Duodenal mucosa (tissue), 2 donors: ENCODE measurements at regions not wholly inside any gene's neighbourhood (a gene's known extent, or its start where the extent isn't known, plus 50 kb on each side); places are given as distances from the start of the nearest gene placed in this dataset.
"Not testable (repeated sequence)": the region's sequence is repeated elsewhere in the genome, so short reads cannot be mapped to it uniquely, and the experiment has no call there.

Experiments
- H3K27ac ChIP-seq: one replicate; pipeline ENCODE4 v1.7.0; 2013; ENCODE audit warnings: low read depth, low read length
- H3K27me3 ChIP-seq, 2 donors: one replicate each; pipeline ENCODE4 v1.7.0; 2013; ENCODE audit warnings: low read length in 2 of 2, control low read depth in 1 of 2; ENCODE audit not compliant: insufficient read depth in 2 of 2, control insufficient read depth in 1 of 2
- H3K36me3 ChIP-seq, 2 donors: one replicate each; pipeline ENCODE4 v1.7.0; 2013; ENCODE audit warnings: low read length in 2 of 2, control low read depth in 1 of 2; ENCODE audit not compliant: insufficient read depth in 2 of 2, control insufficient read depth in 1 of 2
- H3K4me1 ChIP-seq, 2 donors: one replicate each; pipeline ENCODE4 v1.7.0; 2013; ENCODE audit warnings: low read length in 2 of 2, control low read depth in 1 of 2; ENCODE audit not compliant: insufficient read depth in 2 of 2, control insufficient read depth in 1 of 2
- H3K4me3 ChIP-seq, 2 donors: one replicate each; pipeline ENCODE4 v1.7.0; 2013; ENCODE audit warnings: low read length in 2 of 2, low read depth in 1 of 2
- H3K9ac ChIP-seq, 2 donors: one replicate each; pipeline ENCODE4 v1.7.0; 2013; ENCODE audit warnings: low read length in 2 of 2, low read depth in 1 of 2
- H3K9me3 ChIP-seq, 2 donors: one replicate each; pipeline ENCODE4 v1.7.0; 2013; ENCODE audit warnings: low read length in 2 of 2, control low read depth in 1 of 2; ENCODE audit not compliant: control insufficient read depth in 1 of 2

DNA sequence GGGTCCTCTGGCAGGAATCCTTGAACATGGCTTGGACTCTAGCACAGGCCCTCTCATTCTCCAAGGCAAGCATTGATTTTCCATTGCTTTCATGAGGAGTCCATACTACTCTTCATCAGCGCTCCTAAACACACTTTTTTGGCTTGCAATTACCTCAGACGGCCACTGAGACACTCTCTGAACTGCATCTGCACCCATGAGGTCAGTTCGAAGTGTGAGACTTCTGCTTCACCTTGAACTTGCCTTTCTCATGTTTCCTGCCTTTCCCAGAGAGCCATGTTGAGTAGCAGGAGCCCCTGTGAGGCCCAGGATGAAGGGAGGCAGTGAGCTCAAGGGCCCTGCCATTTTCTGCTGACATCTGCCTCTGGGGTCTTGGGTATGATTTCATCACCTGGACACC, 279.2 kb upstream of the ZNF337 start:
- H3K4me3 ChIP-seq, H3K4me1 ChIP-seq, H3K9me3 ChIP-seq, H3K9ac ChIP-seq, H3K27me3 ChIP-seq, H3K27ac ChIP-seq, H3K36me3 ChIP-seq: not testable (repeated sequence)

DNA sequence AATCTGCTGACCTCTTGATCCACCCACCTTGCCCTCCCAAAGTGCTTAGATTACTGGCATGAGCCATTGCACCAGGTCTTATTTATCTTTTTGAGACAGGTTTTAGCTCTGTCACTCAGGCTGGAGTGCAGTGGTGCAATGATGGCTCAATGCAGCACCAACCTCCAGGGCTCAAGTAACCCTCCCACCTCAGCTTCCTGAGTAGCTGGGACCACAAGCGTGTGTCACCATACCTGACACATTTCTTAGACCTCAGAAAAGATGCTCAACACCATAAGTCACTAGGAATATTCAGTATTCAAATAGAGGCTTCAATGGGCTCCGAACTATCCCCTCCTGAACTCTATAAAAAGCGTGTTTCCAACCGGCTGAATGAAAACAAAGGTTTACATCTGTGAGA, 268.6 kb upstream of the ZNF337 start:
- not testable (repeated sequence) for H3K9me3 ChIP-seq, H3K4me1 ChIP-seq, H3K9ac ChIP-seq, H3K27me3 ChIP-seq, H3K36me3 ChIP-seq, H3K27ac ChIP-seq, H3K4me3 ChIP-seq

DNA sequence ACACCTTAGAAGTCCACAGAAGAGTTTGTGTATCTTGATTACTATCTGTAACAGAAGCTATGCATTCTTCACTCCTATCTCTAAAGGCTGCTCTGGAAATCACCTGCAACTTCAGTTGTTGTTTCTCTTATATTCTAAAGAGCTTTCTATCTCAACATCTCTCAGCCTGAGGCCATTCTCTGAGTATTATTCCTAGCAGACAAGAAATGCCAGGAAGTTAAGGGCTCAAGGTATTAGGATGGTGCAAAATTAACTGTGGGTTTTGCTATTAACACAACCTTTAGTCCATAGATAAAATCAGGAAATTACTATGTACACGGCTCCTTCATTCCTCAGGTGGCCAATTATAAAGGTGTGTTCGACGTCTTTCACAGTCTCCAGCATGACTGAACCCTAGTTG, 257.2 kb upstream of the ZNF337 start:
- H3K36me3 ChIP-seq, H3K27me3 ChIP-seq, H3K4me1 ChIP-seq, H3K9me3 ChIP-seq, H3K27ac ChIP-seq, H3K9ac ChIP-seq, H3K4me3 ChIP-seq: not testable (repeated sequence)

DNA sequence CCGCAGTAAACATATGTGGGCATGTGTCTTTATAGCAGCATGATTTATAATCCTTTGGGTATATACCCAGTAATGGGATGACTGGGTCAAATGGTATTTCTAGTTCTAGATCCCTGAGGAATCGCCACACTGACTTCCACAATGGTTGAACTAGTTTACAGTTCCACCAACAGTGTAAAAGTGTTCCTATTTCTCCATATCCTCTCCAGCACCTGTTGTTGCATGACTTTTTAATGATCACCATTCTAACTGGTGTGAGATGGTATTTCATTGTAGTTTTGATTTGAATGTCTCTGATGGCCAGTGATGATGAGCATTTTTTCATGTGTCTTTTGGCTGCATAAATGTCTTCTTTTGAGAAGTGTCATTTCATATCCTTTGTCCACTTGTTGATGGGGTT, 238.6 kb upstream of the ZNF337 start:
- not testable (repeated sequence) for H3K9me3 ChIP-seq, H3K4me3 ChIP-seq, H3K36me3 ChIP-seq, H3K27ac ChIP-seq, H3K9ac ChIP-seq, H3K4me1 ChIP-seq, H3K27me3 ChIP-seq

DNA sequence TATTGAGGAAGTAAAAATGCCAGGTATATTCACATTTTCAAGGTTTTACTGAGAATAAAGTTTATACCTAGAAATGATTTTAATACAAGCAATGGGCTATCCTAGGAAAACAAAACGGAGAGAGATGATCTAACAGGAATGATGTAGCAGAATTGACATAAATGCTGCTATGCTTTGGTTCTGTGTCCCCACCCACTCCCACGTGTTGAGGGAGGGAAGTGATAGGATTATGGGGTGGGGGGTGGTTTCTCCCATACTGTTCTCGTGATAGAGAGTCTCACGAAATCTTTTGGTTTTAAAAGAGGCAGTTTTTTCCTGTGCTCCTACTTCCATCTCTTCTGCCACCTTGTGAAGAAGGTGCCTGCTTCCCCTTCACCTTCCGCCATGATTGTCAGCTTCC, 236.2 kb upstream of the ZNF337 start:
- not testable (repeated sequence) for H3K4me1 ChIP-seq, H3K27ac ChIP-seq, H3K4me3 ChIP-seq, H3K27me3 ChIP-seq, H3K36me3 ChIP-seq, H3K9ac ChIP-seq, H3K9me3 ChIP-seq

DNA sequence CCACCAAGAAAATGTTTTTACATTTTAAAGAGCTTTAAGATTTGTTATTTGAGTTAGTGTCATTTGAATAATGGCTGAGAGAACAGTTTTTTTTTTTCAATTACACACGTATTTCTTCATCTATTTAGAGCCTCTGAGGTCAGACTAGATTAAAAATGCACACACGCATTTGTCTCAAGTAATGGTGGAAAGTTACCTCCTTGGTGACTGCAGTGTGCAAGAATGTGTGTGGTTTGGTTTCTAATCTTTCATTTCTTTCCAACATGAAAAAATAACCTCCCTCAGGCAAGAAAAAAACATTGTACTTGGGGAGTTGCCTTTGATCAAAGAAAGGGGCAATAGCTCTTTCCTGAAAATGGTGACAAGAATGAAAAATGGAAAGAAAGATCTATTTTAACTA, 235.5 kb upstream of the ZNF337 start:
- not testable (repeated sequence) for H3K36me3 ChIP-seq, H3K27ac ChIP-seq, H3K9me3 ChIP-seq, H3K4me1 ChIP-seq, H3K27me3 ChIP-seq, H3K9ac ChIP-seq, H3K4me3 ChIP-seq

DNA sequence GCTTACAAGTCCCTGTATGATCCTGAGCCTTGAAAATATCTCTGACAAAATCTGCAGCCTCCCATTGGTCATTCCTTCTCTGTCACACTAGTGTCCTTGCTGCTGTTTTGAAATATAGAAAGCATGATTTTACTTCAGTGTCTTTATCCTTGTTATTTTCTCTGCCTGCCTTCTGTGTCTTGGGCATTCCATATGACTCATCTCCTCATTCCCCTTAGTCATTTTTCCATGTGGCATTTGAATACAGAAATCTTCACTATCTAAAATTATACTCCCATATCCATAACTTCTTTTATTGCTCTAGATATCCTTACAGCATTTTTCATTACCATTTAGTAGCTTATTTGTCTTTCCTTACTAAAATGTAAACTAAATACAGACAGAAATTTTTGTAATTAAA, 205.7 kb upstream of the ZNF337 start:
- H3K36me3 ChIP-seq, H3K27me3 ChIP-seq, H3K27ac ChIP-seq: not testable (repeated sequence)

DNA sequence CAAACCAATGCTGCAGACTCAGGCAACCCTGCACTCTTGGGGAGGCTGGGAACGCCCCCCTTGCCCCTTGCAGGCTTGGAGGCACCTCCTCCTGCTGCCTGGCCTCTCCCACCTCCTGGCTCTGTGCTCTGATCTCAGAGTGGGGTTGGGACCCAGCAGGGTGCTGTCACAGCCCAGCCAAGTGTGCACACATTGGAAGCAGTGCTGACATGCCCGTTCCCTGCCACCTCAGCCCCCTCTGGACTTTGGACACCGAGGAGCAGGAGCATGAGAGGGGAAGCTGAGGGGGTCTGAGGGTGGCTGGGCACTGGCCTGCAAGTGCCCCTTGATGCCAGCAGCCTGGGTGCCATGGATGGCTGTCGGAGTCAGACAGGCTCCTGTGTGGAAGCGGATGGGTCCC, 202.0 kb upstream of the ZNF337 start:
- not testable (repeated sequence) for H3K4me3 ChIP-seq, H3K9me3 ChIP-seq, H3K27me3 ChIP-seq, H3K27ac ChIP-seq, H3K4me1 ChIP-seq, H3K9ac ChIP-seq, H3K36me3 ChIP-seq

More for the DNA sequence above, 205.7 kb upstream of the ZNF337 start:
- H3K9me3 ChIP-seq, H3K4me3 ChIP-seq, H3K9ac ChIP-seq, H3K4me1 ChIP-seq: not testable (repeated sequence)

DNA sequence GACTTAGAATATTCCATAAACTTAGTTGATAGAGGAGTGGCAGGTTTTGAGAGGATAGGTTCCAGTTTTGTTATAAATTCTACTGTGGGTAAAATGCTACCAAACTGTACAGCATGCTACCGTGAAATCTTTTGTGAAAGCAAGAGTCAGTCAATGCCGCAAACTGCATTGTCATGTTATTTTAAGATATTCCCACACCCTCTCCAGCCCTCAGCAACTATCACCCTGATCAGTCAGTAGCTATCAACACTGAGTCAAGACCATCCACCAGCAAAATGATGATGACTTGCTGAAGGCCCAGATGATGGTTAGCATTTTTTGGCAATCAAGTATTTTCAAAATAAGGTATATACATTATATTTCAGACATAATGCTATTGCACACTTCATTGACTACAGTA, 182.4 kb upstream of the ZNF337 start:
- H3K4me1 ChIP-seq, H3K9me3 ChIP-seq, H3K27me3 ChIP-seq, H3K36me3 ChIP-seq, H3K4me3 ChIP-seq, H3K27ac ChIP-seq, H3K9ac ChIP-seq: not testable (repeated sequence)

DNA sequence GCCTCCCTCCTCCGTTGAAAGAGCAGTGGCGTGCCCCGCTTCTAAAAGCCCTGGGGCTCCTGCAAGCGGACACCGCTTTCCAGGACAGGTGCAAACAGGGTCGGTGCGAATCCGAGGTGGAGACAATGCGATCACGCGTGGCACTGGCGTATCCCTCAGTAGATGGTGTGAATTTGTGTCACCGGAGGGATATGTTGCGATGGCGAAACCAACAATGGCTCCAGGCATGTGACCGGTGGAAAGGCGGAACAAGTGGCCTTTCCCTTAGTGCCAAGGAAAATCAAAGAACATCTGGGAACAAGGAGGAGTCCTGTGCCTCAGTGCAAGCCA, 172.0 kb upstream of the ZNF337 start:
- not testable (repeated sequence) for H3K4me1 ChIP-seq, H3K9ac ChIP-seq, H3K36me3 ChIP-seq, H3K27ac ChIP-seq, H3K9me3 ChIP-seq
- peaks cover 19% of the 10 kb centered on the region in 2 donors for H3K27me3 ChIP-seq
- H3K4me3 ChIP-seq: peak overlapping the region; percentile 51 to 63

DNA sequence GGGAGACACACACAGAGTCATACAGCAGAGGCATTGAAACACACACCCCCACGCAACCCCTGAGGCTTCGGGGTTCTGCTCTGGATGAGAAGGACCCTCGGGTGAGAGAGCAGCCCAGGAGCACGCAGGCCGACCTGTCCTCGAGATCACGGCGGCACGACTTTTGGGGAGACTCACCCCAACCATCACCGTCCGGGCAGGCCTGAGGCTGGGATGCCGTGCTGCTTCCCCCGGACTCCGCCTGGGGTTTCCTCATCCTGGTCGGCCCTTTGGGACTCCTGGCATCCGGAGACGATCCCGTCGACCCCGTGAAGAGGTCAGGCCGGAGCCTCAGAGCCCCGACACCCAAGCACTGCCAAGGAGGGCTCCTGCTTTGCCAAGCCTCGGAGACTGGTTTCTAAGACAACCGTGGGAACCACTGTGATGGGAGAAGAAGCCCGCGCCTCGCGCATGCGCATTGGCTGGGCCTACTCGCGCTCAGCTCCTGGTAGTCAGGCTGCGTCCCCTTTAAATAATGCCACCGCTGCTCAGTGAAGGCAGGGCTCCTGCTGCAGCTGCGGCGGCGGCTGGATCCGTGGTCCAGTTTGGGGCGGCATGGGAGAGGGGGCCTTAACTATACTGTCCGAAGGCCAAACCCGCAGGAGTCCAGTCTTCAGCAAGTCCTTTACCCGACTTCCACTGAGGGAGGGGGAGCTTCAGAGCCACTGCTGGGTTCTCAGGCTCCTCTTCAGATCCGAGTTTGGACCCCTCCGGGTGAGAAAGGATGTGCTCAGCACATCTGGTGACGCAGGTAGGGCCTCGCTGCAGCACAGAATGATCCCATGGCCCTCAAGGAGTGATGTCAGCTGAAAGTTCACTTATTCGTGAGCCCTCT, 171.4 kb upstream of the ZNF337 start:
- Histone ChIP-seq H3K27me3 (peaks cover 19 to 21% of the 10 kb centered on the region in 2 donors), H3K9me3 (no peaks in the 10 kb centered on the region), H3K27ac (no peak overlapping the region), H3K9ac (no peak overlapping the region), H3K36me3 (no peaks in the 10 kb centered on the region), H3K4me1 (peaks cover 0 to 6% of the 10 kb centered on the region in 2 donors), H3K4me3 (peak overlapping the region; percentile 51 to 63)
